ENCODE measurements at regions not wholly inside any gene's neighbourhood (a gene's known extent, or its start where the extent isn't known, plus 50 kb on each side); places are given as distances from the start of the nearest gene placed in this dataset.

- TF ChIP-seq CTCF (IDR thresholded peaks at IDR 0.05) = no peak
- TF ChIP-seq POLR2AphosphoS5 (IDR thresholded peaks at IDR 0.05) = no peak
- no peak for TF ChIP-seq POLR2A (IDR thresholded peaks at IDR 0.05)
Observed at GRCh38 chr5:2205185-2205585, 322.5 kb upstream of the IRX4 start.

Data from suprapubic skin (tissue), 4 donors.